ENCODE measurements at regions not wholly inside any gene's neighbourhood (a gene's known extent, or its start where the extent isn't known, plus 50 kb on each side); places are given as distances from the start of the nearest gene placed in this dataset.

- H3K4me1 Mint-ChIP-seq: no peaks in the 10 kb centered on the region
- H3K4me3 Mint-ChIP-seq: no peak overlapping the region
- H3K27ac Mint-ChIP-seq: no peak overlapping the region
- no peak for DNase-seq
- H3K36me3 Mint-ChIP-seq: no peaks in the 10 kb centered on the region
- peaks cover 4 to 12% (median 8%) of the 10 kb centered on the region in 3 donors for H3K27me3 Mint-ChIP-seq (ENCODE audit: low read depth in 3 of 3)
- no peaks in the 10 kb centered on the region for H3K9me3 Mint-ChIP-seq
Measured at GRCh38 chr3:13197795-13198194, 124.6 kb upstream of the IQSEC1 start.

- H3K4me1 Mint-ChIP-seq: no peaks in the 10 kb centered on the region
- H3K27me3 Mint-ChIP-seq (ENCODE audit: low read depth in 3 of 3): peaks cover 4 to 12% (median 8%) of the 10 kb centered on the region in 3 donors
- no peak overlapping the region for H3K27ac Mint-ChIP-seq
- DNase-seq: no peak
- no peaks in the 10 kb centered on the region for H3K9me3 Mint-ChIP-seq
- H3K36me3 Mint-ChIP-seq: no peaks in the 10 kb centered on the region
- no peak overlapping the region for H3K4me3 Mint-ChIP-seq
Measured at GRCh38 chr3:13197281-13197680, 124.1 kb upstream of the IQSEC1 start.

DNA sequence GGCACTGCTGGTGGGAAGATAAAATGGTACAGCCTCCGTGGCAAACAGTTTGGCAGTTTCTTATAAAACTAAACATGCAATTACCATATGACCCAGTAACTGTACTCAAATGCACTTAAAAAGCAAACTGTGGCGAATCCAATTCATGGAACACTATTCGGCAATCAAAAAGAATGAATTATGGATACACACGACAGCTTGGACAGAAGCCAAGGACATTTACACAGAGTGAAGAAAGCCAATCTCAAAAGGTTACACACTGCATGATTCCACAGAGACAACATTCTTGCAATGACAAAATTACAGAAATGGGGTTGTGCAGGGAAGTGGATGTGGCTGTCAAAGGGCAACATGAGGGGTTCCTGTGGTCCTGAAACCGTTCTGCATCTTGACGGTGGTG, 122.1 kb upstream of the IQSEC1 start:
- Mint-ChIP-seq H3K4me1 (peaks cover 0 to 4% of the 10 kb centered on the region in 2 donors), H3K4me3 (no peak overlapping the region), H3K9me3 (peaks cover 0 to 2% (median 0%) of the 10 kb centered on the region in 6 donors), H3K36me3 (no peaks in the 10 kb centered on the region), H3K27me3 (ENCODE audit: low read depth in 3 of 3) (peaks cover 5 to 10% (median 9%) of the 10 kb centered on the region in 3 donors), H3K27ac (no peak overlapping the region)
- DNase-seq: no peak

GRCh38 chr3:13194285-13195209, 121.3 kb upstream of the IQSEC1 start:
- DNase-seq: no peak
- peaks cover 0 to 2% (median 0%) of the 10 kb centered on the region in 6 donors for H3K9me3 Mint-ChIP-seq
- H3K4me1 Mint-ChIP-seq: peaks cover 4 to 11% of the 10 kb centered on the region in 2 donors
- H3K36me3 Mint-ChIP-seq: peaks cover 0 to 4% (median 0%) of the 10 kb centered on the region in 3 donors
- H3K27me3 Mint-ChIP-seq (ENCODE audit: low read depth in 3 of 3): peaks cover 1 to 8% (median 5%) of the 10 kb centered on the region in 3 donors
- H3K27ac Mint-ChIP-seq: no peak overlapping the region
- no peak overlapping the region for H3K4me3 Mint-ChIP-seq

DNA sequence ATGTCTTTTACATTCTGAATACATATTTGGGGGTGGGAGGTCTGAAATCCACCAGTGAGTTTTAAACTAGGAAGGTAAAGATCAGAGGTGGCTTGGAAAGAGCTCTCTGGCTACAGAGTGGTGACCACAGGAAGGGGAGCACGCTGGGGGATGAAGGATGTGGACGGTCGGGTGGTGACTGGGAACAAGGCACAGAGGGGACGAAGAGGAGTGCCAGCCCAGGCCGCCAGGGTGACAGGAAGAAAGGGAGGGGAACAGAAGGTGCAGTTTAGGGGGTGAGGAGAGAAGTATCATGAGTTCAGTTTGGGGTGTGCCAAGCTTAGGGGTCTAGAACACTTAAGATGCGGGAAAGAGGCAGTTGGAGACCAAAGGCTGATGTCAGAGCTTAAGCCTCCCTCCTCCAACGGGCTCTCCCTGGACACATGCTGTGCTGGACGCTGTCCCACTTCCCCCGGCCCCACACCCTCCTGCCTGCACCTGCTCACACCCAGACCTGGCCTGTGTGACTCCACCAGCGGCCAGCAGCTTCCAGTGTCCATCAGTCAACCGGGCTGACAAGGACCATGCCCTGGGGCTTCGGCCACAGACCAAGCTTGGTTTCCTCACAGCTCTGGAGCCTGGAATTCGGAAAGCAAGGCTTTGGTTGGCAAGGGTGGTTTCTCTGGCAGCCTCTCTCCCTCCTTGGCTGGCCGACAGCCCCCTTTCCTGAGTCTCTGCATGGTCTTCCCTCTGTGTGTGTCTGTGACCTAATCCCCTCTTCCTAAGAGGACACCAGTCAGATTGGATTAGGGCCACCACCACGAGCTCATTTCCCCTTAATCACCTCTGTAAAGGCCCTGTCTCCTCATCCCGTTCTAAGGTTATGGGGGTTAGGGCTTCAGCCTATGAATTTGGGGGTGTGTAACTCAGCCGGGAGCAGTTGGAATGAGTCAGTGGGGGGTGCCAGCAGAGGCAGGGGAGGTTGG, 120.4 kb upstream of the IQSEC1 start:
- H3K27ac Mint-ChIP-seq: no peak overlapping the region
- H3K4me1 Mint-ChIP-seq: peaks cover 7 to 19% of the 10 kb centered on the region in 2 donors
- peaks cover 0 to 2% (median 0%) of the 10 kb centered on the region in 6 donors for H3K9me3 Mint-ChIP-seq
- no peak overlapping the region for H3K4me3 Mint-ChIP-seq
- H3K27me3 Mint-ChIP-seq (ENCODE audit: low read depth in 3 of 3): peaks cover 1 to 8% (median 7%) of the 10 kb centered on the region in 3 donors
- H3K36me3 Mint-ChIP-seq: peaks cover 0 to 5% (median 0%) of the 10 kb centered on the region in 3 donors
- no peak for DNase-seq

DNA sequence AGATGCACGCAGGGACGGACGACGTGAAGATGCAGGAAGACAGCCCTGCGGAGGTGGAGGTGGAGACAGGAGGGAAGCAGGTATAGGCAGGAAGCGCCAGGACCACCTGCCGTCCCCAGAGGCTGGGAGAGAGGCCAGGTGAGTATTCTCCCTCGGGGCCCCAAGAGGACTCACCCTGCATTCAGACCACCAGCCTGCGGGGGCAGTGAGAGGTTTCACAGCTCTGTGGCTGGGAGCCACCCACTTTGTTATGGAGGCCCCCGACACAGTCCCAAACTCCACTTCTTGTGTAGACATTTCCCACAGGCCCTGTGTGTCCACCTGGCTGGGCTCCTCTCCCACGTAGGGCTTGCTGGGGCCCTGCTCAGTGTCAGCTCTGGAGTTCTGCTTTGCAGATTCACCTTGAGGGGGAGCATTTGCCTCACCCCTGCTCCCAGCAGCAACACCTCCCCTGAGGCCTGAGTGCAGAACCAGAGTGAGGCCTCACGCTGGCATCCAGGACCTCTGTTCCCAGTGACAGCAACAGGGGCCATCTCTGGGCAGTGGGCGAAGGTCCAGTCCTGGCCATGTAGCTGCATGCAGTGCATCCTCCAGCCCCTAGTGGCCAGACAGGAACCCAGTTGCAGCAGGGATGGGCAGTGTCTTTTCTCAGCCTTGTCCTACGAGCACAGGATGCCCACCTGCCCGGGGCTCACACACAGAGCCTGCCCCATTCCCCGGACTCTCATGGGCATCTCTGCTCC, 119.4 kb upstream of the IQSEC1 start:
- H3K4me3 Mint-ChIP-seq: no peak overlapping the region
- no peak overlapping the region for H3K27ac Mint-ChIP-seq
- peaks cover 4 to 7% (median 7%) of the 10 kb centered on the region in 3 donors for H3K27me3 Mint-ChIP-seq (ENCODE audit: low read depth in 3 of 3)
- DNase-seq: no peak
- H3K4me1 Mint-ChIP-seq: peaks cover 9 to 19% of the 10 kb centered on the region in 2 donors
- peaks cover 0 to 2% (median 0%) of the 10 kb centered on the region in 6 donors for H3K9me3 Mint-ChIP-seq
- peaks cover 0 to 8% (median 0%) of the 10 kb centered on the region in 3 donors for H3K36me3 Mint-ChIP-seq

GRCh38 chr3:13191016-13191415, 117.8 kb upstream of the IQSEC1 start:
- H3K36me3 Mint-ChIP-seq: peaks cover 0 to 8% (median 0%) of the 10 kb centered on the region in 3 donors
- DNase-seq: no peak
- peaks cover 0 to 2% (median 0%) of the 10 kb centered on the region in 6 donors for H3K9me3 Mint-ChIP-seq
- H3K4me3 Mint-ChIP-seq: no peak overlapping the region
- H3K27me3 Mint-ChIP-seq (ENCODE audit: low read depth in 3 of 3): peaks cover 4 to 7% (median 7%) of the 10 kb centered on the region in 3 donors
- H3K4me1 Mint-ChIP-seq: peaks cover 9 to 19% of the 10 kb centered on the region in 2 donors
- H3K27ac Mint-ChIP-seq: no peak overlapping the region

- DNase-seq: no peak
- H3K4me1 Mint-ChIP-seq: peaks cover 9 to 19% of the 10 kb centered on the region in 2 donors
- peaks cover 0 to 8% (median 0%) of the 10 kb centered on the region in 3 donors for H3K36me3 Mint-ChIP-seq
- H3K9me3 Mint-ChIP-seq: peaks cover 0 to 2% (median 0%) of the 10 kb centered on the region in 6 donors
- peak overlapping the region in 1 of 6 donors; percentile 71 for H3K27ac Mint-ChIP-seq
- H3K4me3 Mint-ChIP-seq: no peak overlapping the region
- H3K27me3 Mint-ChIP-seq (ENCODE audit: low read depth in 3 of 3): peaks cover 4 to 9% (median 7%) of the 10 kb centered on the region in 3 donors
Measured at GRCh38 chr3:13190378-13190765, 117.1 kb upstream of the IQSEC1 start.

DNA sequence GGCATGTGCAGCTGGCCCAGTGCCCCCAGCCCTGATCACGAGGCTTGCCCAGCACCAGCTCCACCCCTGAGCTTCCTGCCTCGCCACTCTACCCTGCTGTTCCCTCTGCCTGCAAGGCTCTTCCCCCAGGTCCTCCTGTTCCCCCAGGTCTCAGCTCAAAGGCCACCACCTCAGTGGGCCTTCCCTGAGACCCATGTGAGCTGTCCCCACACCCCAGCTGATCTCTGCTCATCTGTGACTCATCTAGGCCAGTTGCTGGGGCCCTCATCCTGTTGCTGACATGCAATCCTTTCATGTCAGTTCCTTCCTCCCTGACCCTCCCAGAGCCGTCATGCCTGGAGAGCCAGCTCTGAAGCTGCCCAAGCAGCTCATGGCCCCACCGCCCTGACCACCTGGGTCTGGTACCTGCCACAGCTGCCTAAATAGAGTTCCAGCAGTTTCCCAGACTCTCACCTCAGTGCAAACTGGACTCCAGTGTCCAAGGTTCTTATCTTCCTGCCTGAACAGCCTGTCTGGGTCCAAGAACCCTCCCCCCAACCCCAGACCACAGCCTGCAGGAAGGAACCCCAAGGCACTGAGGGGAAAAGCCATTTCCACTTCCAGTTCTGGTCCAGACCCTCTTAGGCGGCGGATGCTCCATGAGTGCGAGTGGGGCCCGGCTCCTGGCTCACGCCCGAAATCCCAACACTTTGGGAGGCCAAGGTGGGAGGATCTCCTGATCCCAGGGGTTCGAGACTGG, 116.6 kb upstream of the IQSEC1 start:
- peak overlapping the region in 2 of 5 donors; percentile 38 to 60 for H3K4me3 Mint-ChIP-seq
- H3K27ac Mint-ChIP-seq: peak overlapping the region in 1 of 6 donors; percentile 67
- no peak for DNase-seq
- H3K27me3 Mint-ChIP-seq (ENCODE audit: low read depth in 3 of 3): peaks cover 4 to 13% (median 7%) of the 10 kb centered on the region in 3 donors
- H3K4me1 Mint-ChIP-seq: peaks cover 9 to 19% of the 10 kb centered on the region in 2 donors
- H3K36me3 Mint-ChIP-seq: peaks cover 0 to 8% (median 0%) of the 10 kb centered on the region in 3 donors
- H3K9me3 Mint-ChIP-seq: peaks cover 0 to 2% (median 0%) of the 10 kb centered on the region in 6 donors

GRCh38 chr3:13188975-13189374, 115.7 kb upstream of the IQSEC1 start:
- H3K36me3 Mint-ChIP-seq: peaks cover 0 to 8% (median 0%) of the 10 kb centered on the region in 3 donors
- no peak for DNase-seq

DNA sequence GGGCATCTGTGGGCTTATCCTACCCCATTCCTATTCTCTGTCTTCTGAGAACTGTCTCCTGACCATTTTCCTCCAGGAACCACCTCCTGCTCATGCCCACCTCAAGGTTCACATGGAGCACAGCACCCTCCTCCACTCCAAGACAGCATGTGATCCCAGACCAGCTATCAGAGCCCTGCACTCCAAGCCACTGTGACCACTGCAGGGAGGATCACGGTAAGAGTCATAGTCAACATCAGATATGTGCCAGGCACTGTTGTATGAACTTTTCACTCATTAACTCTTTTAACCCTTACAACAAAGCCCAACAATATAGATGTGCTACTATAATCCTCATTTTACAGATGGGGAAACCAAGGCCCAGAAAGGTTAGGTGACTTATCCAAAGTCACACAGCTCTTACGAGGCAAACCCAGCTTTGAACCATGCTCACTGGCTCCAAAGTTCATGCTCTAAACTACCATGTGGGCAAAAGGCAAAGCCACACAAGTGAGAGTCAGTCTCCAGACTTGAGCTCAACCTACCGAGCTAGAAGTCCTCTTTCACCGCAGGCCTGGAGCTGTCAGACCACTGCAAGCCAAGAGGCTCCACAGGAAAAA, 115.1 kb upstream of the IQSEC1 start:
- Mint-ChIP-seq H3K27me3 (ENCODE audit: low read depth in 3 of 3) (peaks cover 5 to 8% (median 6%) of the 10 kb centered on the region in 3 donors), H3K4me1 (peaks cover 9 to 19% of the 10 kb centered on the region in 2 donors), H3K4me3 (no peak overlapping the region), H3K36me3 (peaks cover 0 to 8% (median 0%) of the 10 kb centered on the region in 3 donors), H3K9me3 (peaks cover 0 to 2% (median 0%) of the 10 kb centered on the region in 6 donors), H3K27ac (no peak overlapping the region)
- DNase-seq: no peak

More at GRCh38 chr3:13188975-13189374, 115.7 kb upstream of the IQSEC1 start:
- H3K27ac Mint-ChIP-seq: no peak overlapping the region
- peaks cover 0 to 2% (median 0%) of the 10 kb centered on the region in 6 donors for H3K9me3 Mint-ChIP-seq
- H3K4me1 Mint-ChIP-seq: peaks cover 9 to 19% of the 10 kb centered on the region in 2 donors
- H3K27me3 Mint-ChIP-seq (ENCODE audit: low read depth in 3 of 3): peaks cover 6 to 11% (median 7%) of the 10 kb centered on the region in 3 donors
- H3K4me3 Mint-ChIP-seq: no peak overlapping the region

- no peak for DNase-seq
- peaks cover 5 to 8% (median 6%) of the 10 kb centered on the region in 3 donors for H3K27me3 Mint-ChIP-seq (ENCODE audit: low read depth in 3 of 3)
- peaks cover 0 to 8% (median 0%) of the 10 kb centered on the region in 3 donors for H3K36me3 Mint-ChIP-seq
- peaks cover 9 to 19% of the 10 kb centered on the region in 2 donors for H3K4me1 Mint-ChIP-seq
- peaks cover 0 to 2% (median 0%) of the 10 kb centered on the region in 6 donors for H3K9me3 Mint-ChIP-seq
- H3K4me3 Mint-ChIP-seq: no peak overlapping the region
- H3K27ac Mint-ChIP-seq: no peak overlapping the region
Measured at GRCh38 chr3:13187593-13187992, 114.4 kb upstream of the IQSEC1 start.

Measured in immature natural killer cell (primary cell).